ENCODE measurements at regions not wholly inside any gene's neighbourhood (a gene's known extent, or its start where the extent isn't known, plus 50 kb on each side); places are given as distances from the start of the nearest gene placed in this dataset.

- no peak for DNase-seq
These were observed 54.5 kb downstream of the ADRA2A start for GRCh38 chr10:111131168-111131799.

- no peak for DNase-seq
These were observed 60.2 kb downstream of the ADRA2A start for GRCh38 chr10:111137007-111137406.

GRCh38 chr10:111137587-111137986, 60.8 kb downstream of the ADRA2A start:
- no peak for DNase-seq

- DNase-seq, result no peak
These were observed 61.7 kb downstream of the ADRA2A start for GRCh38 chr10:111138544-111138943.

- no peak for DNase-seq
These were observed 62.7 kb downstream of the ADRA2A start for GRCh38 chr10:111139567-111139966.

- no peak for DNase-seq
These were observed 65.4 kb downstream of the ADRA2A start for GRCh38 chr10:111142092-111142768.

GRCh38 chr10:111146025-111146640, 69.3 kb downstream of the ADRA2A start:
- DNase-seq, result no peak

GRCh38 chr10:111148025-111148424, 71.2 kb downstream of the ADRA2A start:
- DNase-seq, result no peak

- DNase-seq, result no peak
These were observed 71.6 kb downstream of the ADRA2A start for GRCh38 chr10:111148440-111148839.

- no peak for DNase-seq
These were observed 73.9 kb downstream of the ADRA2A start for GRCh38 chr10:111150691-111151090.

- no peak for DNase-seq
These were observed 74.9 kb downstream of the ADRA2A start for GRCh38 chr10:111151595-111152307.

- no peak for DNase-seq
These were observed 79.9 kb downstream of the ADRA2A start for GRCh38 chr10:111156754-111157153.

- no peak for DNase-seq
These were observed 81.8 kb downstream of the ADRA2A start for GRCh38 chr10:111158595-111158994.

GRCh38 chr10:111161109-111161874, 84.5 kb downstream of the ADRA2A start:
- no peak for DNase-seq

GRCh38 chr10:111171183-111171582, 94.4 kb downstream of the ADRA2A start:
- no peak for DNase-seq

GRCh38 chr10:111175787-111176186, 99.0 kb downstream of the ADRA2A start:
- no peak for DNase-seq

- no peak for DNase-seq
These were observed 100.5 kb downstream of the ADRA2A start for GRCh38 chr10:111177379-111177778.

- no peak for DNase-seq
These were observed 102.7 kb downstream of the ADRA2A start for GRCh38 chr10:111179514-111179913.

- DNase-seq, result no peak
These were observed 109.5 kb downstream of the ADRA2A start for GRCh38 chr10:111186358-111186757.

- DNase-seq, result no peak
These were observed 110.3 kb downstream of the ADRA2A start for GRCh38 chr10:111187096-111187495.

GRCh38 chr10:111199587-111199986, 122.8 kb downstream of the ADRA2A start:
- no peak for DNase-seq

GRCh38 chr10:111200505-111201186, 123.8 kb downstream of the ADRA2A start:
- DNase-seq, result no peak

Measured in KG1 (cell line).